ENCODE measurements at regions not wholly inside any gene's neighbourhood (a gene's known extent, or its start where the extent isn't known, plus 50 kb on each side); places are given as distances from the start of the nearest gene placed in this dataset.

DNA sequence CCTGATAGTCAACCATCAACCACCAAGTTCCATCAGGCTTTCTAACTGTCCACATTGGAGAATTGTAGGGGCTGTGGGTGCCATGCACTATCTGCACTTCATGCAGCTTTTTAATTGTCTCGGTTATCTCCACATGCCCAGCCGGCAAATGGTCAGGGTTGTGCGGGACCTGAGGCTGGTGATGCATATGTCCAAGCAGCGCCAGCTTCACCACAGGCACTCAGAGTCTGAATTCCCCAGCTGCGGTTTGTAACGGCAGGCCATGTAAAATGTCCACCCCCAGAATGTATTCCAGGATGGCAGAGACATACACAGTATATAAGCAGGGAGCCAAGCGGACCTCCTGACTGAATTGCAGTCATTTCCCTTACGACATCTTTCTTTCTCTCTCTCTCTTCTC lies 435.6 kb downstream of the DYNC2H1 start:
- DNase-seq (ENCODE audit: low spot score): no peak

DNA sequence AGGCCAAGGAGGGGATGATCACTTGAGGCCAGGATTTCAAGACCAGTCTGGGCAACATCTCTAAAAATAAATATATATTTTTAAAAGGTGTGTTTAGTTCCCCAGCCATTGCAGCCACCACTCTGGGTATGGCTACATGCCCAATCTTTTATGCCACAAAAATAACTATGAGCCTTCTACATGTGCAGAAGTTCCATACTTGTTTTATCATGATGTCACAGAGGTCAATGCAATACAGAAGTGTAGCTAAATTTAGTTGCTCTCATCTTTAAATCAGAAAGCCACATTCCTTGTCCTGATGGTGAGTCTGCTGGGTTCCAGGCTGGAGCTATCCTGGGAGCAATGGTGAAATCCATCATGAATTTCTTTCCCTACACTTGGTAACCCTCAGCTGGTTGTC lies 436.3 kb downstream of the DYNC2H1 start:
- TF ChIP-seq, protein P1, sequence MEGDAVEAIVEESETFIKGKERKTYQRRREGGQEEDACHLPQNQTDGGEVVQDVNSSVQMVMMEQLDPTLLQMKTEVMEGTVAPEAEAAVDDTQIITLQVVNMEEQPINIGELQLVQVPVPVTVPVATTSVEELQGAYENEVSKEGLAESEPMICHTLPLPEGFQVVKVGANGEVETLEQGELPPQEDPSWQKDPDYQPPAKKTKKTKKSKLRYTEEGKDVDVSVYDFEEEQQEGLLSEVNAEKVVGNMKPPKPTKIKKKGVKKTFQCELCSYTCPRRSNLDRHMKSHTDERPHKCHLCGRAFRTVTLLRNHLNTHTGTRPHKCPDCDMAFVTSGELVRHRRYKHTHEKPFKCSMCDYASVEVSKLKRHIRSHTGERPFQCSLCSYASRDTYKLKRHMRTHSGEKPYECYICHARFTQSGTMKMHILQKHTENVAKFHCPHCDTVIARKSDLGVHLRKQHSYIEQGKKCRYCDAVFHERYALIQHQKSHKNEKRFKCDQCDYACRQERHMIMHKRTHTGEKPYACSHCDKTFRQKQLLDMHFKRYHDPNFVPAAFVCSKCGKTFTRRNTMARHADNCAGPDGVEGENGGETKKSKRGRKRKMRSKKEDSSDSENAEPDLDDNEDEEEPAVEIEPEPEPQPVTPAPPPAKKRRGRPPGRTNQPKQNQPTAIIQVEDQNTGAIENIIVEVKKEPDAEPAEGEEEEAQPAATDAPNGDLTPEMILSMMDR (IDR thresholded peaks at IDR 0.05): no peak
- Histone ChIP-seq H3K9me3 (no peaks in the 10 kb centered on the region), H3K36me3 (no peaks in the 10 kb centered on the region), H3K4me1 (ENCODE audit: control insufficient read depth in 1 of 2, low read depth in 2 of 2) (no peaks in the 10 kb centered on the region), H3K27me3 (replicated peaks; ENCODE audit: insufficient read depth) (no peaks in the 10 kb centered on the region), H3K4me3 (no peak overlapping the region), H3K27ac (no peak overlapping the region)
- ATAC-seq (ENCODE audit: insufficient number of reproducible peaks, low FRiP score, low read depth) (no peak), DNase-seq (ENCODE audit: low spot score) (no peak)

More for the DNA sequence above, 435.6 kb downstream of the DYNC2H1 start:
- Histone ChIP-seq H3K9me3 (no peaks in the 10 kb centered on the region), H3K27ac (no peak overlapping the region), H3K36me3 (no peaks in the 10 kb centered on the region), H3K4me1 (ENCODE audit: control insufficient read depth in 1 of 2, low read depth in 2 of 2) (no peaks in the 10 kb centered on the region), H3K4me3 (no peak overlapping the region), H3K27me3 (replicated peaks; ENCODE audit: insufficient read depth) (no peaks in the 10 kb centered on the region)
- no peak for ATAC-seq (ENCODE audit: insufficient number of reproducible peaks, low FRiP score, low read depth)
- TF ChIP-seq, protein P1 (IDR thresholded peaks at IDR 0.05): no peak

- Histone ChIP-seq H3K4me3 (no peak overlapping the region), H3K36me3 (no peaks in the 10 kb centered on the region), H3K4me1 (ENCODE audit: control insufficient read depth in 1 of 2, low read depth in 2 of 2) (no peaks in the 10 kb centered on the region), H3K27me3 (replicated peaks; ENCODE audit: insufficient read depth) (no peaks in the 10 kb centered on the region), H3K9me3 (no peaks in the 10 kb centered on the region), H3K27ac (no peak overlapping the region)
- DNase-seq (ENCODE audit: low spot score) (no peak), ATAC-seq (ENCODE audit: insufficient number of reproducible peaks, low FRiP score, low read depth) (no peak)
- TF ChIP-seq, protein P1 (IDR thresholded peaks at IDR 0.05): no peak
Measured at GRCh38 chr11:103546236-103546635, 437.0 kb downstream of the DYNC2H1 start.

DNA sequence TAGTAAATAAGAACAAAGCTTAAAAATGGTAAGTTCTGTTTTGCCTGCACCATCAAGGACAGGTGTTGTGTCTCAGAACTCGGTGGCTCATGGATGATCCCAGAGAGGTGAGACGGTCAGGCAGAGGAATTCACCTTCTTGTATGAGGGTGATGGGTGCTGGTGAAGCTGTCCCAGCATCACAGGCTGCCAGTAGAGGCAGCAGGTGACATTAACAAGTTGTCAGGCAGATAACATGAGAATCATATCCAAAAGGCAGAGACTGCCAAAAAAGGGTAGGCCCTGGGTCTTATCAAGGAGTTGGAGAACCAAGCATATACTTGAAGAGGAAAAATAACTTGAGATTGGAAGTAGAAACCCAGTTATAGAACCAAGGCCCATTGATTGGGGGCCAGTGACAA lies 437.8 kb downstream of the DYNC2H1 start:
- Histone ChIP-seq H3K36me3 (no peaks in the 10 kb centered on the region), H3K27me3 (replicated peaks; ENCODE audit: insufficient read depth) (no peaks in the 10 kb centered on the region), H3K27ac (no peak overlapping the region), H3K4me3 (no peak overlapping the region), H3K4me1 (ENCODE audit: control insufficient read depth in 1 of 2, low read depth in 2 of 2) (no peaks in the 10 kb centered on the region), H3K9me3 (no peaks in the 10 kb centered on the region)
- ATAC-seq (ENCODE audit: insufficient number of reproducible peaks, low FRiP score, low read depth): no peak
- TF ChIP-seq, protein P1 (IDR thresholded peaks at IDR 0.05): no peak
- DNase-seq (ENCODE audit: low spot score): no peak

DNA sequence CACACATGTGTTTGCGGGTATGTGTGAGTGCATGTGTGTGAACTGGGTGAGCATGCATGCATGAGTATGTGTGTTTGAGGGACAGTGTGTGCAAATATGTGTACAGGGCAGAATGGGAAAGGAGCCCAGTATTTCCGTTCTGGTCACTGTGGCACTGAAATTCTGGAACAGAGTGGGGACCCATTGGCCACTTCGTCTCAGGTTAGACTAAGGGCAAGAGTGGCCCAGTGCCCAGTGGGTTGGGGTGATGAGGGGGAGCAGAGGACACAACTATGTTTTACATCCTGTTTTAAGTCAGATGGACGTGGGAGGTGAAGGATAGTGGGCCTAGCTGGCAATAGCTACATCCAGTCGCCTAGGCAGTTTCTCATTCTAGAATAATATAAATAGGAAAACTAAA lies 438.5 kb downstream of the DYNC2H1 start:
- Histone ChIP-seq H3K9me3 (no peaks in the 10 kb centered on the region), H3K27ac (no peak overlapping the region), H3K27me3 (replicated peaks; ENCODE audit: insufficient read depth) (no peaks in the 10 kb centered on the region), H3K4me3 (no peak overlapping the region), H3K36me3 (no peaks in the 10 kb centered on the region), H3K4me1 (ENCODE audit: control insufficient read depth in 1 of 2, low read depth in 2 of 2) (no peaks in the 10 kb centered on the region)
- ATAC-seq (ENCODE audit: insufficient number of reproducible peaks, low FRiP score, low read depth) (no peak), DNase-seq (ENCODE audit: low spot score) (no peak)
- TF ChIP-seq, protein P1 (IDR thresholded peaks at IDR 0.05): no peak

Measured in thoracic aorta (tissue), 2 donors.